H1 (cell line): ENCODE measurements at regions not wholly inside any gene's neighbourhood (a gene's known extent, or its start where the extent isn't known, plus 50 kb on each side); places are given as distances from the start of the nearest gene placed in this dataset.

Experiments used
- CTCF ChIA-PET: fragments of 300-600 bp; sonication (Branson Sonifier 250); formaldehyde crosslinking; loops from one replicate; lab custom pipeline; 2021; ENCODE audit not compliant: partially characterized antibody; lab: Charles Lee
- POLR2A ChIA-PET: fragments of 300-600 bp; sonication (Branson Sonifier 250); formaldehyde crosslinking; loops from one replicate; lab custom pipeline; 2021; ENCODE audit warnings: inconsistent platforms; ENCODE audit not compliant: partially characterized antibody; lab: Charles Lee
- DNase-seq, 2 experiments: peaks; one replicate each; pipeline versions ENCODE4 v3.0.0 to v3.0.0-alpha.2; 2010 to 2022; ENCODE audit warnings: low spot score in 2 of 2, low read depth in 1 of 2, mixed read lengths in 1 of 2
- FAIRE-seq: peaks from 2 replicates; lab custom pipeline; 2011; peaks lifted over from hg19 to GRCh38; lab: Jason Lieb, UNC
- H2AFZ ChIP-seq: 2 replicates; pipeline ENCODE4 v1.8.1; 2012; ENCODE audit warnings: low read length, inconsistent platforms
- H2AK5ac ChIP-seq: 2 replicates; pipeline ENCODE4 v1.6.1; 2013; ENCODE audit warnings: low read depth, low read length
- H2BK120ac ChIP-seq: replicated peaks from 2 replicates; pipeline ENCODE3; 2013; ENCODE audit warnings: low read depth, low read length, inconsistent platforms
- H2BK12ac ChIP-seq: 2 replicates; pipeline ENCODE4 v1.6.1; 2013; ENCODE audit warnings: low read depth, low read length
- H2BK15ac ChIP-seq: 2 replicates; pipeline ENCODE4 v1.6.1; 2013; ENCODE audit warnings: low read length
- H2BK20ac ChIP-seq: 2 replicates; pipeline ENCODE4 v1.6.1; 2013; ENCODE audit warnings: low read length
- H2BK5ac ChIP-seq: 2 replicates; pipeline ENCODE4 v1.6.1; 2013; ENCODE audit warnings: low read depth, low read length
- H3K14ac ChIP-seq: 2 replicates; pipeline ENCODE4 v1.6.1; 2013; ENCODE audit warnings: inconsistent platforms; ENCODE audit not compliant: insufficient read length
- H3K18ac ChIP-seq: 2 replicates; pipeline ENCODE4 v1.6.1; 2013; ENCODE audit warnings: low read length; ENCODE audit errors: extremely low read depth
- H3K23ac ChIP-seq: 2 replicates; pipeline ENCODE4 v1.6.1; 2013; ENCODE audit warnings: inconsistent platforms; ENCODE audit not compliant: insufficient read length
- H3K23me2 ChIP-seq: 2 replicates; pipeline ENCODE4 v1.6.1; 2013; ENCODE audit warnings: low read depth, low read length
- H3K27ac ChIP-seq: 2 replicates; pipeline ENCODE4 v1.6.1; 2011; ENCODE audit warnings: low read depth, low read length, inconsistent platforms
- H3K27me3 ChIP-seq, 4 experiments: replicated peaks in 1 of 4; 1 replicate in 1 of 4; 2 replicates in 3 of 4; pipeline versions ENCODE4 v1.6.1 to v1.8.1; 2011 to 2013; ENCODE audit warnings: low read length in 3 of 4, mild to moderate bottlenecking in 3 of 4, inconsistent platforms in 2 of 4, mixed read lengths in 2 of 4, moderate library complexity in 1 of 4; ENCODE audit not compliant: control insufficient read depth in 3 of 4, insufficient read depth in 3 of 4; ENCODE audit errors: extremely low read depth in 1 of 4
- H3K36me3 ChIP-seq, 4 experiments: 2 replicates each; pipeline versions ENCODE4 v1.6.1 to v1.8.1; 2011 to 2013; ENCODE audit warnings: mild to moderate bottlenecking in 4 of 4, low read length in 3 of 4, moderate library complexity in 2 of 4, control low read depth in 1 of 4, inconsistent platforms in 1 of 4; ENCODE audit not compliant: insufficient read depth in 4 of 4, control insufficient read depth in 2 of 4
- H3K4ac ChIP-seq: replicated peaks from 2 replicates; pipeline ENCODE3; 2013; ENCODE audit warnings: low read length, low read depth, mixed read lengths, inconsistent platforms; ENCODE audit not compliant: insufficient read length
- H3K4me1 ChIP-seq, 4 experiments: replicated peaks in 1 of 4; 1 replicate in 1 of 4; 2 replicates in 3 of 4; pipeline versions ENCODE4 v1.6.1 to v1.8.1; 2011 to 2013; ENCODE audit warnings: low read length in 3 of 4, inconsistent platforms in 2 of 4, mixed read lengths in 1 of 4; ENCODE audit not compliant: insufficient read depth in 4 of 4, control insufficient read depth in 3 of 4
- H3K4me2 ChIP-seq, 2 experiments: 2 replicates each; pipeline versions ENCODE4 v1.6.1 to v1.8.1; 2011 to 2013; ENCODE audit warnings: low read depth in 2 of 2, low read length in 2 of 2, control low read depth in 1 of 2, inconsistent platforms in 1 of 2, mild to moderate bottlenecking in 1 of 2; ENCODE audit not compliant: insufficient read depth in 1 of 2
- H3K4me3 ChIP-seq, 4 experiments: fragments of 200-600, 300-600 bp in 1 of 4; sonication (generic), shearing (Covaris generic), sonication (Bioruptor Twin) in 1 of 4; 2 replicates each; pipeline versions ENCODE4 v1.5.1 to v1.8.1; 2011 to 2016; ENCODE audit warnings: low read length in 4 of 4, low read depth in 3 of 4, control low read depth in 2 of 4, inconsistent platforms in 2 of 4, mild to moderate bottlenecking in 2 of 4, mixed read lengths in 1 of 4, moderate library complexity in 1 of 4; ENCODE audit not compliant: insufficient read depth in 2 of 4; ENCODE audit errors: extremely low read depth in 1 of 4
- H3K56ac ChIP-seq: replicated peaks from 2 replicates; pipeline ENCODE3; 2013; ENCODE audit warnings: low read depth, mild to moderate bottlenecking, mixed read lengths, low read length, inconsistent platforms; ENCODE audit not compliant: insufficient read length
- H3K79me1 ChIP-seq: 2 replicates; pipeline ENCODE4 v1.6.1; 2013; ENCODE audit warnings: low read depth, low read length, control low read depth
- H3K79me2 ChIP-seq, 2 experiments: 2 replicates each; pipeline versions ENCODE4 v1.6.1 to v1.8.1; 2012 to 2013; ENCODE audit warnings: low read length in 2 of 2, mild to moderate bottlenecking in 2 of 2, inconsistent platforms in 1 of 2; ENCODE audit not compliant: insufficient read depth in 2 of 2, control insufficient read depth in 1 of 2
- H3K9ac ChIP-seq, 4 experiments: replicated peaks in 1 of 4; 1 replicate in 1 of 4; 2 replicates in 3 of 4; pipeline versions ENCODE4 v1.6.1 to v1.8.1; 2011 to 2013; ENCODE audit warnings: low read depth in 3 of 4, low read length in 3 of 4, control low read depth in 2 of 4, mild to moderate bottlenecking in 2 of 4, moderate library complexity in 2 of 4, inconsistent platforms in 1 of 4; ENCODE audit errors: extremely low read depth in 1 of 4
- H3K9me3 ChIP-seq, 2 experiments: 2 replicates each; pipeline versions ENCODE4 v1.6.1 to v1.8.1; 2012 to 2013; ENCODE audit warnings: mild to moderate bottlenecking in 2 of 2, moderate library complexity in 2 of 2, control low read depth in 1 of 2, inconsistent platforms in 1 of 2, low read depth in 1 of 2, low read length in 1 of 2, mixed read lengths in 1 of 2; ENCODE audit not compliant: insufficient read depth in 2 of 2
- H4K20me1 ChIP-seq, 2 experiments: replicated peaks in 1 of 2; 2 replicates each; pipeline versions ENCODE3 to v1.8.1; 2011 to 2013; ENCODE audit warnings: inconsistent platforms in 2 of 2, low read length in 2 of 2, mild to moderate bottlenecking in 1 of 2; ENCODE audit not compliant: insufficient read depth in 2 of 2, control insufficient read depth in 1 of 2
- H4K5ac ChIP-seq: 2 replicates; pipeline ENCODE4 v1.6.1; 2013; ENCODE audit warnings: low read length, low read depth, mixed read lengths, inconsistent platforms; ENCODE audit not compliant: insufficient read length
- H4K8ac ChIP-seq: 2 replicates; pipeline ENCODE4 v1.8.0; 2013; ENCODE audit warnings: mild to moderate bottlenecking, moderate library complexity, low read length, inconsistent platforms; ENCODE audit not compliant: insufficient read depth; ENCODE audit errors: extremely low read depth
- H4K91ac ChIP-seq: replicated peaks from 2 replicates; pipeline ENCODE3; 2013; ENCODE audit warnings: low read length, mixed read lengths, inconsistent platforms; ENCODE audit not compliant: insufficient read length
- whole genome bisulfite sequencing, 2 experiments: shearing (Covaris generic) in 1 of 2; methylation state at CpG; one replicate each; pipeline versions ENCODE4 v1.1.6 to v1.1.7; 2013 to 2015; ENCODE audit warnings: low lambda C conversion rate in 2 of 2, mixed read lengths in 2 of 2, inconsistent platforms in 1 of 2, low coverage in 1 of 2, missing lambda C conversion rate in 1 of 2; ENCODE audit not compliant: insufficient replicate concordance in 2 of 2, insufficient coverage in 1 of 2, insufficient read length in 1 of 2; ENCODE audit errors: extremely low coverage in 1 of 2, missing lambda C conversion rate in 1 of 2; 5-methylcytosine and 5-hydroxymethylcytosine counted together

DNA sequence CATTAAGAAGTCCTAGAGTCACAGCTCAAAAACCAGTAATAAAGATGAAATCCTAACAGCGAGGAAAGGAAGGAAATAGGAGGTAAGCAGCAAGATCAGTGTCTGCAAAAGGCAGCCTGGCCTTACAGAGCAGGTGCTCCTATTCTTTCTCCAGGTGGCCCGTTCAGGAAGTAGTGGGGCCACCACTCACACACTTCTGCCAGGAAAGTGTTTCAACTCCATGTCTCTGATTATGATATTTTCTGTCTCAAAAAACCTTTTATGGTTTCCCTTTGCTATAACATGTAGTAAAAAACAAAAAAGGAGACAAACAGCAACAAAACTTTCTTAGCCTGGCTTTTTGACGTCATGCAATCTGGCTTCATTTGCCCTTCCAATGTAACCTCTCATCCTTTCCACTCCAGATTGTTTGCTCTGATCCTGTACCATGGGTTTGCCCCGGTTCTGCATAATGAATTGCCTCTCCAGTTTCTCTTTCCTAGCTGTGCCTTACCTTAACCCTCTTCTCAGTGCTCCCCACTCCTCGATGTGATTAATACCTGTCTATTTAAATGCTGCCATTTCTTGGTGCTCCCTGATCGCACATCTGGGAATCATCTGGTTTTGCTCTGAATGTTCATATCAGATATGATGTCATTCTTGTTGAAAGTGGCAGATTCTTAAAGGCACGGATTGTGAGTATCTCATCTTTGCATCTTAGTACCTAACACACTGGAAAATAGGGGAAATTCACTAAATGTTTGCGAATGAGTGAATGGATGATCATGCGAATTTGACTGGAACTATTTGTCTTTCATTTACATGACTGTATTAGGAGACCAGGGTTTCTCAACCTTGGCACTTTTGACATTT lies 50.6 kb upstream of the PTPRM start:
- no peak overlapping the region for H3K23ac ChIP-seq
- H3K9ac ChIP-seq: no peak overlapping the region
- H3K56ac ChIP-seq: no peak overlapping the region
- no peak overlapping the region for H2AK5ac ChIP-seq
- H2AFZ ChIP-seq: no peak overlapping the region
- no peak overlapping the region for H3K4ac ChIP-seq
- H4K8ac ChIP-seq: no peak overlapping the region
- no peak overlapping the region for H3K14ac ChIP-seq
- H2BK12ac ChIP-seq: no peak overlapping the region
- H3K27ac ChIP-seq: no peak overlapping the region
- no peak overlapping the region for H3K4me3 ChIP-seq
- H4K91ac ChIP-seq: no peak overlapping the region
- no peak overlapping the region for H2BK20ac ChIP-seq
- no peaks in the 10 kb centered on the region for H3K79me2 ChIP-seq
- peak; percentile 52 for FAIRE-seq
- no peak overlapping the region for H4K5ac ChIP-seq
- POLR2A ChIA-PET: no interaction called here
- no peak overlapping the region for H3K18ac ChIP-seq
- H3K9me3 ChIP-seq: no peaks in the 10 kb centered on the region
- H4K20me1 ChIP-seq: no peaks in the 10 kb centered on the region
- CTCF ChIA-PET: interaction anchor here (1.3 kb wide), 1 partner anchor 18 kb away, joined by 3 read pairs; no protein-coding TSS in a partner anchor
- 0 out of 2 replicates have a peak, but pooled peaks cover 2% of the 10 kb centered on the region for H3K23me2 ChIP-seq
- H2BK15ac ChIP-seq: 0 out of 2 replicates have a peak overlapping the region, but pooled peaks have one; percentile 33
- H3K27me3 ChIP-seq: no peaks in the 10 kb centered on the region
- H3K79me1 ChIP-seq: no peaks in the 10 kb centered on the region
- no peak overlapping the region for H3K4me2 ChIP-seq
- no peak overlapping the region for H2BK120ac ChIP-seq
- DNase-seq: no peak
- H2BK5ac ChIP-seq: no peak overlapping the region; the same call in 1 of the 2 replicates
- WGBS, 2 experiments: 82% methylated on average over 9 of the region's 9 CpGs; no CpG with 5 or more reads in 1 of the 2 experiments
- peaks cover 0 to 25% (median 8%) of the 10 kb centered on the region in 4 experiments; a peak in 5 of 7 replicates for H3K4me1 ChIP-seq
- no peaks in the 10 kb centered on the region for H3K36me3 ChIP-seq
